ENCODE measurements at regions not wholly inside any gene's neighbourhood (a gene's known extent, or its start where the extent isn't known, plus 50 kb on each side); places are given as distances from the start of the nearest gene placed in this dataset.

DNA sequence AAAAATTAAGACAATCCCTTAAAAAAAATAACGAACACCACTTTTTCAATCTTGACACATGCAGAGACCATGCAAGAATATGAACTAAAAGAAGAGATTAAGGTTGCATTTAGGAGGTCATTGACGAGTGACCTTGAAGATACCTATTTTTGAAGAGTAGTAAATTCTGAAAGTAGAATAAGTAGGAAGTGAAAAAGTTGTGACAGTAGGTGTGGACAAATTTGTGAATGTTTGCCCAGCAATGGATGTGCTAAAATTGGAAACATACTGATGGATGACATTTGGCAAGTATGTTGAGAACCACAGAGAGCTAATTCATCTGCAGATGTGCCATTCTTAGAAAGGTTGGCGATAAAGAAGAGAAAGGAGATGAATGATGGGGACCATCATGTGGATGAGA lies 213.7 kb upstream of the VCX3A start:
- WGBS, 2 experiments (ENCODE audit: low coverage in 1 of 2, low lambda C conversion rate in 2 of 2, missing lambda C conversion rate in 2 of 2), result 6 to 12% methylated on average over 3 of the region's 3 CpGs
- H3K36me3 ChIP-seq (ENCODE audit: low read depth), result no peaks in the 10 kb centered on the region

DNA sequence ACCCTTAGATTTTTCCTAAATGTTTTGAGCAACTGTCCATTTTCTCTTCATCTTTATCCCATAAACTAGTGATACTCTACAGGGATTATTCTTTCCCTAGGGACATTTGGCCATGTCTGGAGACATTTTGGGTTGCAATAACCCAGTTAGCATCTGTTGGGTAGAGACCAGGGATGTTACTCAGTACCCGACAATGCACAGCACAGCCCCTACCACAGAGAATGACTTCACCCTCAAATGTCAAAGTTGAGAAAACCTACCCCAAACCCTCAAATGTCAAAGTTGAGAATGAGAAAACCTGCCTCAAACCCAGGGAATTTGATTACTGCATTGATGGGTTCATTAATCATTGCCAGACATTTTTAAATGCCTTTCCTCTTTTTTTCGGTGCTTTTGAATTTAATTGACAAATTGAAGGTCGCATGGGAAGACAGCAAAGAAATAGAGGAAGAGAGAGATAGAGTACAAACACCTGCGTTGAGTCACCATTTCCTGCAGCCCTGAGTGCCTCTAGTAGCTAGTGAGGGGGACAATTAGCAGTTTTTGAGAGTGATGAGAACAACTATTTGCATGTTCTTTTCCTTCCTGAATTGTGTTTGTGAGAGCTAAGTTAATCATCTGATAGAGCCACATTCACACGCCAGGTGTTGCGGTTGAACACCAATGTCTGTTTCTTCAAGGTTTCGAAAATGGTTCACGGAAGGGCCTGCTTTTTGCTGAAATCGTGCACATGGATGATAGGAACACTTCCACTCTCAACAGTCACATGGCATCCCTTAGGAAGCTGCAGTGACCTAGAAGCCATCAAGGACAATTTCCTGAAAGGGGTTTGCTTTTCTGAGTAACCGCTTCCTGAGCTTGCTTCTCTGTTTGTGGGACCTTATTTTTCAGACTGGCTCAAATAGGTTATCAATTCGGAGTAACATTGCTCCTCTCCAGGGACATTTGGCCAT lies 203.9 kb upstream of the VCX3A start:
- in situ Hi-C loops (cut with MboI), result no loop called here
- no peaks in the 10 kb centered on the region for H3K4me1 ChIP-seq (ENCODE audit: insufficient read depth)
- H3K4me2 ChIP-seq (ENCODE audit: unreplicated experiment), result no peak overlapping the region
- 44 to 45% methylated on average over 11 of the region's 11 CpGs for WGBS, 2 experiments (ENCODE audit: low coverage in 1 of 2, low lambda C conversion rate in 2 of 2, missing lambda C conversion rate in 2 of 2)
- no peak overlapping the region for H3K27ac ChIP-seq
- no peaks in the 10 kb centered on the region for H3K36me3 ChIP-seq (ENCODE audit: low read depth)
- no peak overlapping the region for H3K9ac ChIP-seq
- no peaks in the 10 kb centered on the region for H3F3A ChIP-seq (ENCODE audit: insufficient read depth)
- TF ChIP-seq EZH2 (IDR thresholded peaks at IDR 0.05; ENCODE audit: insufficient read depth, poor library complexity, severe bottlenecking) (no peak), EZH2phosphoT487 (IDR thresholded peaks at IDR 0.05; ENCODE audit: insufficient read depth, low read depth) (no peak)
- no peaks in the 10 kb centered on the region for H3K79me2 ChIP-seq (ENCODE audit: insufficient read depth)
- no peaks in the 10 kb centered on the region for H3K9me3 ChIP-seq (ENCODE audit: low read depth)
- H2AFZ ChIP-seq, result no peak overlapping the region
- H3K9me2 ChIP-seq (ENCODE audit: insufficient read depth), result no peaks in the 10 kb centered on the region
- no peak overlapping the region for H3K4me3 ChIP-seq
- no peaks in the 10 kb centered on the region for H4K20me1 ChIP-seq (ENCODE audit: insufficient read depth)
- DNase-seq, result no peak
- no peaks in the 10 kb centered on the region for H3K27me3 ChIP-seq (replicated peaks; ENCODE audit: insufficient read depth)

More for the DNA sequence above, 213.7 kb upstream of the VCX3A start:
- DNase-seq, result no peak
- H3K27ac ChIP-seq, result no peak overlapping the region
- no peak overlapping the region for H3K4me2 ChIP-seq (ENCODE audit: unreplicated experiment)
- no peak for TF ChIP-seq EZH2phosphoT487 (IDR thresholded peaks at IDR 0.05; ENCODE audit: insufficient read depth, low read depth)
- TF ChIP-seq EZH2 (IDR thresholded peaks at IDR 0.05; ENCODE audit: insufficient read depth, poor library complexity, severe bottlenecking), result no peak
- in situ Hi-C loops (cut with MboI), result no loop called here
- H4K20me1 ChIP-seq (ENCODE audit: insufficient read depth), result no peaks in the 10 kb centered on the region
- H3F3A ChIP-seq (ENCODE audit: insufficient read depth), result no peaks in the 10 kb centered on the region
- H3K4me3 ChIP-seq, result no peak overlapping the region
- H3K9me2 ChIP-seq (ENCODE audit: insufficient read depth), result no peaks in the 10 kb centered on the region
- H3K9ac ChIP-seq, result no peak overlapping the region
- no peaks in the 10 kb centered on the region for H3K27me3 ChIP-seq (replicated peaks; ENCODE audit: insufficient read depth)
- no peaks in the 10 kb centered on the region for H3K4me1 ChIP-seq (ENCODE audit: insufficient read depth)
- no peaks in the 10 kb centered on the region for H3K79me2 ChIP-seq (ENCODE audit: insufficient read depth)
- H2AFZ ChIP-seq, result no peak overlapping the region
- H3K9me3 ChIP-seq (ENCODE audit: low read depth), result no peaks in the 10 kb centered on the region

DNA sequence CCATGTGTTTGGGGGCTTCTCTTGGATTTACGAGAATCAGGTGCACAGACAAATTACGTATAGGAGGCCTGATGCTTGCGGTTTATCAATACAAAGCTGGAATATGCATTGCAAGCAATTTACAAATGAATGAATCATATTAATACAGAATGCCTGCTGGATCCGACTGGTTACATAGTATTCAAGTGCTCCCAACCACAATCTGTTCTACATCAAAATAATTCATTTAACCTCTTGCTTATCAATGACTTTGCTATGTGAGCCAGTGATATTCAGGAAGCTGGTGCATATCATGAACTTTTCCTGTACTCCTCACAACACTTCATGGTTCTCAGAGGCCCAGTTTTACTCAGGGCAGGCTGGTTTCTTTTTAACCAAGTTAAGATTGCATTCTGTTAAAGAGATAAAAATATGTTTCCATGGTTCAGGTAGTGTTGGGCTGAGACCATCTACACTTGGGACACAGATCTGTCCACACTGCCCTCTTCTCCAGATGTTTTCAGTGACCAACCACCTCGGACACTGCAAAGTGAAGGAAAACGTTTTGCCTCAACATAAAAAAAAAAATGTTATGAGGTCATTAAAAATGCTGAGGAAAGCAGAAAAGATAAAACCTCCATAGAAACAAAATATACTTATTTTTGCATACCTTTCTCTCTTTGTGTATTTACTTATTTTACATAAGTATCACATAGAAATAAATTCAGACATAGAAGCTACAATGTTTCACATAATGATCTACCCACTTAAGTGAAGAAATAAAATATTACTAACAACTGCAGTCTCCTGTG lies 200.1 kb upstream of the VCX3A start:
- Histone ChIP-seq H2AFZ (no peak overlapping the region), H3K27ac (no peak overlapping the region), H3K4me3 (no peak overlapping the region), H3K4me2 (ENCODE audit: unreplicated experiment) (no peak overlapping the region), H3K27me3 (replicated peaks; ENCODE audit: insufficient read depth) (no peaks in the 10 kb centered on the region), H3K36me3 (ENCODE audit: low read depth) (no peaks in the 10 kb centered on the region), H3K9me2 (ENCODE audit: insufficient read depth) (no peaks in the 10 kb centered on the region), H3K9ac (no peak overlapping the region), H3K79me2 (ENCODE audit: insufficient read depth) (no peaks in the 10 kb centered on the region), H3F3A (ENCODE audit: insufficient read depth) (no peaks in the 10 kb centered on the region), H3K9me3 (ENCODE audit: low read depth) (no peaks in the 10 kb centered on the region), H4K20me1 (ENCODE audit: insufficient read depth) (no peaks in the 10 kb centered on the region), H3K4me1 (ENCODE audit: insufficient read depth) (no peaks in the 10 kb centered on the region)
- no peak for DNase-seq
- in situ Hi-C loops (cut with MboI), result no loop called here
- TF ChIP-seq EZH2phosphoT487 (IDR thresholded peaks at IDR 0.05; ENCODE audit: insufficient read depth, low read depth), result no peak
- no peak for TF ChIP-seq EZH2 (IDR thresholded peaks at IDR 0.05; ENCODE audit: insufficient read depth, poor library complexity, severe bottlenecking)
- 12 to 14% methylated on average over 6 of the region's 6 CpGs for WGBS, 2 experiments (ENCODE audit: low coverage in 1 of 2, low lambda C conversion rate in 2 of 2, missing lambda C conversion rate in 2 of 2)

DNA sequence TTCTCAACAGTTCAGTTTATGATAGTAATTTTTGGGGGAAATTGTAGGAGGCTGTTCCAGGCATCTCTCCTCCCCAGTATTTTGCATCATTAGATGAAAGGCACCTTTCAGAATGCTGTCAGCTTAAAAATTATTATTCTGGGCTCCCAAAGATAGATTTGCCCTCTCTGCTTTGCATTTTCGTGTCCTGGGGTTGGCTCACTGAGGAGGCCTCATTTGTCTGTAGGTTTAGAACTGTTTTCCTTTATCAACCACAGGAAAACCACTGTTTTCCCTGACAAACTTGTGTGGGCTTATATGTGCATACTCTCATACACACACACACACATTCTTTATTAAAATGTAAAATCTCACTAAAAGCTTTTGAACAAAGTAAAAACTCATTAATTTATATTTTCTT lies 197.2 kb upstream of the VCX3A start:
- Histone ChIP-seq H3K4me2 (ENCODE audit: unreplicated experiment) (no peak overlapping the region), H3K27ac (no peak overlapping the region), H3F3A (ENCODE audit: insufficient read depth) (no peaks in the 10 kb centered on the region), H3K9me3 (ENCODE audit: low read depth) (no peaks in the 10 kb centered on the region), H2AFZ (no peak overlapping the region), H3K36me3 (ENCODE audit: low read depth) (no peaks in the 10 kb centered on the region), H3K9ac (no peak overlapping the region), H4K20me1 (ENCODE audit: insufficient read depth) (no peaks in the 10 kb centered on the region), H3K79me2 (ENCODE audit: insufficient read depth) (no peaks in the 10 kb centered on the region), H3K27me3 (replicated peaks; ENCODE audit: insufficient read depth) (no peaks in the 10 kb centered on the region), H3K4me1 (ENCODE audit: insufficient read depth) (no peaks in the 10 kb centered on the region), H3K4me3 (no peak overlapping the region), H3K9me2 (ENCODE audit: insufficient read depth) (no peaks in the 10 kb centered on the region)
- TF ChIP-seq EZH2 (IDR thresholded peaks at IDR 0.05; ENCODE audit: insufficient read depth, poor library complexity, severe bottlenecking), result no peak
- no peak for TF ChIP-seq EZH2phosphoT487 (IDR thresholded peaks at IDR 0.05; ENCODE audit: insufficient read depth, low read depth)
- 0% methylated on average over 1 of the region's 1 CpG for WGBS, 2 experiments (ENCODE audit: low coverage in 1 of 2, low lambda C conversion rate in 2 of 2, missing lambda C conversion rate in 2 of 2)
- DNase-seq, result no peak
- in situ Hi-C loops (cut with MboI), result no loop called here
